GM12878 (cell line): ENCODE measurements at regions not wholly inside any gene's neighbourhood (a gene's known extent, or its start where the extent isn't known, plus 50 kb on each side); places are given as distances from the start of the nearest gene placed in this dataset.

Experiments used
- ATAC-seq: fragments of 200-7000 bp; cut with Tn5 transposase; 3 replicates; pipeline ENCODE4 v1.9.1; 2020; ENCODE audit warnings: mild to moderate bottlenecking, moderate library complexity
- BruUV-seq: library from RNA; stranded (reverse); fragments of 400-500 nt; replicated peaks from 2 replicates; lab custom pipeline; 2021; lab: Mats Ljungman, UMichigan
- CTCF ChIA-PET: fragments of 300-600 bp; sonication (Branson Sonifier 250); formaldehyde crosslinking; extraction: SDS; loops from one replicate; lab custom pipeline; 2021; ENCODE audit warnings: inconsistent platforms; lab: Yijun Ruan, JAX
- POLR2A ChIA-PET: fragments of 350-600 bp; formaldehyde crosslinking; extraction: SDS; loops from one replicate; lab custom pipeline; 2021; ENCODE audit warnings: inconsistent platforms; lab: Charles Lee
- RAD21 ChIA-PET: fragments of 300-600 bp; sonication (Branson Sonifier 250); formaldehyde crosslinking; loops from one replicate; lab custom pipeline; 2023; ENCODE audit warnings: antibody characterized with exemption; ENCODE audit not compliant: unreplicated experiment; lab: Charles Lee
- SMC1A ChIA-PET: fragments of 300-600 bp; sonication (Branson Sonifier 250); formaldehyde crosslinking; loops from one replicate; lab custom pipeline; 2023; ENCODE audit not compliant: unreplicated experiment, uncharacterized antibody; lab: Charles Lee
- DNase-seq: peaks from one replicate; pipeline ENCODE4 v3.0.0-alpha.2; 2011; ENCODE audit warnings: low read depth, low spot score
- FAIRE-seq: peaks from 3 replicates; lab custom pipeline; 2011; peaks lifted over from hg19 to GRCh38; lab: Jason Lieb, UNC
- H2AFZ ChIP-seq: 2 replicates; pipeline ENCODE4 v1.6.0; 2011; ENCODE audit warnings: low read depth, low read length, control low read depth; ENCODE audit not compliant: control insufficient read depth
- H3K27ac ChIP-seq: 2 replicates; pipeline ENCODE4 v1.5.1; 2011; ENCODE audit warnings: control low read depth; ENCODE audit not compliant: control insufficient read depth, insufficient read depth
- H3K27me3 ChIP-seq, 2 experiments: replicated peaks in 1 of 2; 2 replicates each; pipeline versions ENCODE4 v1.6.0 to v1.6.1; 2011; ENCODE audit warnings: low read length in 1 of 2; ENCODE audit not compliant: control insufficient read depth in 2 of 2, insufficient read depth in 2 of 2
- H3K36me3 ChIP-seq, 2 experiments: 2 replicates each; pipeline ENCODE4 v1.5.1; 2011; ENCODE audit warnings: low read length in 1 of 2; ENCODE audit not compliant: control insufficient read depth in 2 of 2, insufficient read depth in 2 of 2
- H3K4me1 ChIP-seq: 2 replicates; pipeline ENCODE4 v1.6.1; 2011; ENCODE audit warnings: mild to moderate bottlenecking, low read length, moderate library complexity, mixed read lengths; ENCODE audit not compliant: control insufficient read depth, insufficient read depth
- H3K4me2 ChIP-seq: 2 replicates; pipeline ENCODE4 v1.6.0; 2011; ENCODE audit warnings: control low read depth; ENCODE audit not compliant: control insufficient read depth, insufficient read depth
- H3K4me3 ChIP-seq: fragments of 200-600 bp; sonication (generic); 2 replicates; pipeline ENCODE4 v1.5.1; 2016
- H3K79me2 ChIP-seq: 2 replicates; pipeline ENCODE4 v1.6.0; 2011; ENCODE audit warnings: low read length; ENCODE audit not compliant: control insufficient read depth, insufficient read depth
- H3K9ac ChIP-seq: 2 replicates; pipeline ENCODE4 v1.8.0; 2011; ENCODE audit warnings: low read length, control low read depth, mixed read lengths; ENCODE audit not compliant: control insufficient read depth, insufficient read depth
- H3K9me3 ChIP-seq: replicated peaks from 3 replicates; pipeline ENCODE4 v1.5.1; 2011; ENCODE audit warnings: mild to moderate bottlenecking, low read length; ENCODE audit not compliant: control insufficient read depth, insufficient read depth
- H4K20me1 ChIP-seq: 2 replicates; pipeline ENCODE4 v1.6.0; 2011; ENCODE audit not compliant: control insufficient read depth, insufficient read depth
- ATF2 ChIP-seq: IDR thresholded peaks from 2 replicates; pipeline ENCODE4 v1.6.1; 2012; ENCODE audit warnings: low read length, inconsistent platforms
- CBFB ChIP-seq: IDR thresholded peaks from 2 replicates; pipeline ENCODE4 v1.6.1; 2016; ENCODE audit warnings: antibody characterized with exemption, low read depth
- CREM ChIP-seq: IDR thresholded peaks from 2 replicates; pipeline ENCODE4 v1.6.1; 2014; ENCODE audit warnings: antibody characterized with exemption, low read depth
- IRF4 ChIP-seq: IDR thresholded peaks from 2 replicates; pipeline ENCODE4 v1.6.1; 2011; ENCODE audit warnings: low read depth, low read length
- KLF5 ChIP-seq: fragments of 450-650 bp; IDR thresholded peaks from 2 replicates; pipeline ENCODE4 v1.6.1; 2014; ENCODE audit warnings: mild to moderate bottlenecking; ENCODE audit not compliant: partially characterized antibody
- NR2F1 ChIP-seq: fragments of 450-650 bp; conservative IDR thresholded peaks from 2 replicates; pipeline ENCODE4 v1.6.1; 2017; ENCODE audit warnings: mild to moderate bottlenecking
- NRF1 ChIP-seq: conservative IDR thresholded peaks from 2 replicates; pipeline ENCODE4 v1.6.1; 2011; ENCODE audit warnings: mild to moderate bottlenecking, low read depth, low read length, improper control_type of control experiment
- POLR2AphosphoS5 ChIP-seq: IDR thresholded peaks from 2 replicates; pipeline ENCODE4 v1.6.1; 2011; ENCODE audit warnings: mild to moderate bottlenecking, low read length, inconsistent platforms
- RBBP5 ChIP-seq: fragments of 200-600 bp; sonication (generic); conservative IDR thresholded peaks from 2 replicates; pipeline ENCODE4 v1.6.1; 2016
- RCOR1 ChIP-seq: conservative IDR thresholded peaks from 2 replicates; pipeline ENCODE4 v1.6.1; 2012; ENCODE audit warnings: low read depth, low read length, improper control_type of control experiment
- SMAD5 ChIP-seq: IDR thresholded peaks from 2 replicates; pipeline ENCODE4 v1.6.1; 2016; ENCODE audit warnings: antibody characterized with exemption, low read depth
- SMC3 ChIP-seq: IDR thresholded peaks from 2 replicates; pipeline ENCODE4 v1.6.1; 2011; ENCODE audit warnings: low read length, improper control_type of control experiment, borderline replicate concordance
- SRF ChIP-seq, 2 experiments: IDR thresholded peaks; 2 replicates each; pipeline ENCODE4 v1.6.1; 2011; ENCODE audit warnings: low read depth in 2 of 2, low read length in 2 of 2, mild to moderate bottlenecking in 1 of 2, moderate library complexity in 1 of 2
- ZBTB11 ChIP-seq: fragments of 450-650 bp; formaldehyde crosslinking; IDR thresholded peaks from 2 replicates; pipeline ENCODE4 v1.5.0; 2022; ENCODE audit warnings: mild to moderate bottlenecking, missing genetic modification characterization
- ZBTB33 ChIP-seq: fragments of 450-650 bp; IDR thresholded peaks from 2 replicates; pipeline ENCODE4 v1.6.1; 2017; ENCODE audit warnings: mild to moderate bottlenecking
- ZBTB40 ChIP-seq: fragments of 450-650 bp; IDR thresholded peaks from 2 replicates; pipeline ENCODE4 v1.6.1; 2016; ENCODE audit warnings: mild to moderate bottlenecking, moderate library complexity, borderline replicate concordance
- ZZZ3 ChIP-seq: IDR thresholded peaks from 2 replicates; pipeline ENCODE4 v1.6.1; 2011; ENCODE audit warnings: low read depth; ENCODE audit not compliant: control insufficient read depth, insufficient read length
- WGBS: methylation state at CpG from one replicate; pipeline ENCODE4 v1.1.6; 2016; ENCODE audit warnings: low lambda C conversion rate; ENCODE audit not compliant: insufficient replicate concordance, insufficient coverage; ENCODE audit errors: missing lambda C conversion rate; 5-methylcytosine and 5-hydroxymethylcytosine counted together
- in situ Hi-C: fragments of 300-500 bp; cut with MboI; formaldehyde crosslinking; loops from 9 replicates; pipeline ENCODE4 v1.14.3; 2018; ENCODE audit warnings: mixed read lengths
- intact Hi-C: fragments of 100-400 bp; cut with micrococcal nuclease; formaldehyde crosslinking; loops from one replicate; pipeline ENCODE4 v1.14.2; 2022; ENCODE audit not compliant: unreplicated experiment

- SMC1A ChIA-PET, result no interaction called here
- CTCF ChIA-PET, result no interaction called here
- no peak overlapping the region for H3K4me2 ChIP-seq
Observed at GRCh38 chr10:28094121-28094520, 95.2 kb upstream of the ODAD2 start.

More at GRCh38 chr10:28094121-28094520, 95.2 kb upstream of the ODAD2 start:
- RAD21 ChIA-PET, result no interaction called here
- H3K4me3 ChIP-seq, result no peak overlapping the region
- no peak overlapping the region for H2AFZ ChIP-seq
- intact Hi-C loops, result no loop called here
- no peaks in the 10 kb centered on the region for H3K27me3 ChIP-seq
- H3K9ac ChIP-seq, result no peak overlapping the region
- H3K9me3 ChIP-seq, result no peaks in the 10 kb centered on the region
- 50% methylated on average over 8 of the region's 8 CpGs for WGBS
- no peak for ATAC-seq
- no peaks in the 10 kb centered on the region for H4K20me1 ChIP-seq
- H3K4me1 ChIP-seq, result no peaks in the 10 kb centered on the region
- POLR2A ChIA-PET, result no interaction called here
- H3K79me2 ChIP-seq, result no peaks in the 10 kb centered on the region
- in situ Hi-C loops, result no loop called here
- no peak for TF ChIP-seq ZBTB33
- TF ChIP-seq CBFB, result no peak
- no peak for TF ChIP-seq ZBTB11 (CRISPR knock-in tag)
- TF ChIP-seq RBBP5, result no peak
- no peak for TF ChIP-seq ATF2
- no peak for TF ChIP-seq SMAD5
- no peak for TF ChIP-seq ZBTB40
- TF ChIP-seq CREM, result no peak
- TF ChIP-seq KLF5, result no peak
- TF ChIP-seq SRF (IDR thresholded peaks at IDR 0.05; ENCODE audit: low read depth in 2 of 2, low read length in 2 of 2), result no peak
- TF ChIP-seq RCOR1, result no peak
- TF ChIP-seq POLR2AphosphoS5, result no peak
- TF ChIP-seq ZZZ3, result no peak
- TF ChIP-seq SMC3, result no peak
- no peak for TF ChIP-seq IRF4
- no peak for TF ChIP-seq NR2F1
- no peak for TF ChIP-seq NRF1
- FAIRE-seq, result no peak
- BruUV-seq, result no TSS peak
- DNase-seq, result no peak
- no peak overlapping the region for H3K27ac ChIP-seq
- H3K36me3 ChIP-seq, result no peaks in the 10 kb centered on the region
